ENCODE measurements at regions not wholly inside any gene's neighbourhood (a gene's known extent, or its start where the extent isn't known, plus 50 kb on each side); places are given as distances from the start of the nearest gene placed in this dataset.

DNA sequence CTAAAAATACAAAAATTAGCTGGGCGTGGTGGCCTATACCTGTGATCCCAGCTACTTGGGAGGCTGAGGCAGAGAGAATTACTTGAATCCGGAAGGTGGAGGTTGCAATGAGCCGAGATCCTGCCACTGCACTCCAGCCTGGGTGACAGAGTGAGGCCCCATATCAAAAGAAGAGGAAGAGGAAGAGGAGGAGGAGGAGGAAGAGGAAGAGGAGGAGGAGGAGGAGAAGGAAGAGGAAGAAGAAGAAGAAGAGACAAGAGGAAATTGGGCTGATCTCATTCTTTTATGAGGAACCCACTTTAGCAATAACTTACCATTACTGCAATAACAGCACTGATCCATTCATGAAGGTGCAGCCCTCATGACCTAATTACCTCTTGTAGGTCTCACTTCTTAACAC, 138.9 kb upstream of the GIMD1 start:
- Histone ChIP-seq H3K27me3 (ENCODE audit: control insufficient read depth in 1 of 2, insufficient read depth in 2 of 2, low read length in 2 of 2) (peaks cover 0 to 3% of the 10 kb centered on the region in 2 donors), H3K9ac (ENCODE audit: low read depth in 1 of 2, low read length in 2 of 2) (no peak overlapping the region), H3K27ac (ENCODE audit: low read depth, low read length) (no peak overlapping the region), H3K36me3 (ENCODE audit: control insufficient read depth in 1 of 2, insufficient read depth in 2 of 2, low read length in 2 of 2) (no peaks in the 10 kb centered on the region), H3K9me3 (ENCODE audit: control insufficient read depth in 1 of 2, low read length in 2 of 2) (no peaks in the 10 kb centered on the region), H3K4me1 (ENCODE audit: control insufficient read depth in 1 of 2, insufficient read depth in 2 of 2, low read length in 2 of 2) (no peaks in the 10 kb centered on the region), H3K4me3 (ENCODE audit: low read depth in 1 of 2, low read length in 2 of 2) (no peak overlapping the region)

DNA sequence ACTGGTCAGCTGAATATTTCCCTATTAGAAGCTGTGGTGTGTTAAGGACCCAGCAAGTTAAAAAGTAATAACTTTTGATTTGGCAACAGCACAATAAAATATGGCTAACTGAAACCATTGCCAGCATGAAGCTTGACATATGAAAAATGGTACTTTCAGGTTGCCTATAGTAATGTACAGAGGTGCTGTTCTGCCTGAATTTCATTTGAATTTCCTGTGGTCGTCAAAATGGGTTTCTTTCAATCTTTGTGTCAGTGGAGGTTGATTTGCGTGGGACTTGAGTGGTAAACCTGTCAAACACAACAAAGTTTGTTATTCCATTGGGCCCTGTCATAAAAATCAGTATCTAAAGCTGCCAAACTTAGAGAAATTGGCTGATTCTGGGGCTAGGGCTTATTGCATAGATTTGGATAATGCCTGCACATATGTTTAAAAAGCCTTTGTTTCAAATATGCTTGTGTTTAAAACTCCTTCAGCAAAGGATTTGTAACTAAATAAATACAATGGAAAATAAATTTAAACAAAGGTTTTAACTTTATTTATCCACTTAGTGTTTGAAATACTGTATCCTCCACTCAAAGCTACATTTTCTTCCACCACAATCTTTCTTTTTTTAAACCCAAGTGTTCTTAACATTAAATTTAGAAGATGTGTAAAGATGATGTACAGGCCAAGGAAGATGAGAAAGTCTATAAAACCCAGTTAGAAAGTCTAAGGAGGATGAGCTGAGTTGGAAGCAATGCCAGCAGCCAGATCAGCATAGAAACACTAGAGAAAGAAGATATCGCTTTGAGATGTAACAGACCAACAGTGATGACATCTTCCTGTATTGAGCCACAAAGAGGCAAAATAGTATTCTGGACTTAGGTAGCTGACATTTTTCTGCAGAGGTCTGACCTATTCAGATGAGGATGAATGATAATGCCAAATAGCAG, 134.8 kb upstream of the GIMD1 start:
- no peaks in the 10 kb centered on the region for H3K4me1 ChIP-seq (ENCODE audit: control insufficient read depth in 1 of 2, insufficient read depth in 2 of 2, low read length in 2 of 2)
- peaks cover 0 to 3% of the 10 kb centered on the region in 2 donors for H3K27me3 ChIP-seq (ENCODE audit: control insufficient read depth in 1 of 2, insufficient read depth in 2 of 2, low read length in 2 of 2)
- H3K9me3 ChIP-seq (ENCODE audit: control insufficient read depth in 1 of 2, low read length in 2 of 2), result no peaks in the 10 kb centered on the region
- no peak overlapping the region for H3K4me3 ChIP-seq (ENCODE audit: low read depth in 1 of 2, low read length in 2 of 2)
- H3K27ac ChIP-seq (ENCODE audit: low read depth, low read length), result no peak overlapping the region
- no peaks in the 10 kb centered on the region for H3K36me3 ChIP-seq (ENCODE audit: control insufficient read depth in 1 of 2, insufficient read depth in 2 of 2, low read length in 2 of 2)
- H3K9ac ChIP-seq (ENCODE audit: low read depth in 1 of 2, low read length in 2 of 2), result no peak overlapping the region

DNA sequence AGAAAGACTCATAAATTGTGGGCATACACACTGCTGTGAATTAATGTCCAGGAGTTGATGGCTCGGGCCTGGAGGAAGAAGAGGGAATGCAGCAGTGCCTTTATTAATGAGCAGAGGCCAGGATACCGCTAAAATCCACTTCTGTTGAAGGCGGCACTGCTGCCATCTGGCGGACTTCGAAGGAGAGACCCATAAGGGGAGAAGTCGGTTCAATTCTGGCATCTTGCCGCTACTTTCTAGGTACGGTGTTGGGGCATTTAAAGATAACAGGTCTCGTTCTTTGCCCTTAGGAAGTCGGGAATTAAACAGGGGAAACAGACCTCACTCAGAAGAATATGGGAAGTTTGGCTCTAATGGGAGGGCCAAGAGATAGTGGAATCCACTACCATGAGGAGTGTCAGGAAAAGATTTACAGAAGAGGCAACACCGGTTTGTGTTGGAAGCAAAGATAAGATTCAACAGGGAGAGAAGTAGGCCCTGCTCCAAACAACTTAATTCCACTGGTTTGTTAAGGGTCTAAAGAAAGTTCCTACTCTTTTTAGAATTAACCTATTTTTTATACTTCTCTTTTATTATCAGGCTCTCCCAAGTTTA, 133.6 kb upstream of the GIMD1 start:
- no peak overlapping the region for H3K4me3 ChIP-seq (ENCODE audit: low read depth in 1 of 2, low read length in 2 of 2)
- H3K9me3 ChIP-seq (ENCODE audit: control insufficient read depth in 1 of 2, low read length in 2 of 2), result no peaks in the 10 kb centered on the region
- H3K27ac ChIP-seq (ENCODE audit: low read depth, low read length), result no peak overlapping the region
- H3K4me1 ChIP-seq (ENCODE audit: control insufficient read depth in 1 of 2, insufficient read depth in 2 of 2, low read length in 2 of 2), result no peaks in the 10 kb centered on the region
- no peak overlapping the region for H3K9ac ChIP-seq (ENCODE audit: low read depth in 1 of 2, low read length in 2 of 2)
- no peaks in the 10 kb centered on the region for H3K36me3 ChIP-seq (ENCODE audit: control insufficient read depth in 1 of 2, insufficient read depth in 2 of 2, low read length in 2 of 2)
- peaks cover 0 to 3% of the 10 kb centered on the region in 2 donors for H3K27me3 ChIP-seq (ENCODE audit: control insufficient read depth in 1 of 2, insufficient read depth in 2 of 2, low read length in 2 of 2)

DNA sequence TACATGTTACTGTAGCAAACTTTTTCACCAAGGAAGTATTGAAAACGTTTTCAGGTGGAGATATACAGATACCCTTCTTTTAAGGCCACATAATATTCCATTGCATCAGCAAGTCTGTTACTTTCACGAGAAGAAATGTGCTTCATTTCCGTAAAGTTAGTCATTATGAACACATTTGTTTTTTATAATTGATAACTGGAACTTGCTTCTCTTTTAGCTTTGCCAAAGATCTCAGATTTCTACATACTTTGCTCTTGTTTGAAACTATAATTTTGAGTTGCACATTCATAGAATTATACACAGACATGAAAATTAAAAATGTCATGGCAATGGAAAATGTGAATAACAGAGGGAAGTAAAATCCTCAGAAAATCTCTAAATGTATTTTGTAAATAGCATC, 128.7 kb upstream of the GIMD1 start:
- no peaks in the 10 kb centered on the region for H3K27me3 ChIP-seq (ENCODE audit: control insufficient read depth in 1 of 2, insufficient read depth in 2 of 2, low read length in 2 of 2)

DNA sequence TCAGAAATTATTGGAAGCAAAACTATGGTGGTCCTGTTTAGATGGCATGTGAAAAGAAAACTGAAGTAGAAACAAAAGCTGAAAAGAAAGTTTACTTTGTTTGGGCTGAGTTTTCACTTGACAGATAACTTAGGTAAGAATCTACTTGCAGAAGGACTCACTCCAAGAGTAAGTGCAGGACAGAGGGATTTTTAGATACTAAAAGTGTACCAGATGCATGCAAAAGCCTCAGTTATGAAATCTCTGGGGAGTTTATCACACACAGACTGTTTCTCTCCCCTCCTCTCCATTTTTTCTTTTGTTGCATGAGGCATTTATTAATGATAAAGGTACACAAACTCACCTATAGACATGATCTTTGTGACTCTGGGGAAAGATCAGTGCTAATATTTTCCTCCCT, 127.5 kb upstream of the GIMD1 start:
- Histone ChIP-seq H3K4me3 (ENCODE audit: low read depth in 1 of 2, low read length in 2 of 2) (no peak overlapping the region), H3K27ac (ENCODE audit: low read depth, low read length) (no peak overlapping the region), H3K9me3 (ENCODE audit: control insufficient read depth in 1 of 2, low read length in 2 of 2) (no peaks in the 10 kb centered on the region), H3K36me3 (ENCODE audit: control insufficient read depth in 1 of 2, insufficient read depth in 2 of 2, low read length in 2 of 2) (no peaks in the 10 kb centered on the region), H3K27me3 (ENCODE audit: control insufficient read depth in 1 of 2, insufficient read depth in 2 of 2, low read length in 2 of 2) (no peaks in the 10 kb centered on the region), H3K4me1 (ENCODE audit: control insufficient read depth in 1 of 2, insufficient read depth in 2 of 2, low read length in 2 of 2) (no peaks in the 10 kb centered on the region), H3K9ac (ENCODE audit: low read depth in 1 of 2, low read length in 2 of 2) (no peak overlapping the region)

More for the DNA sequence above, 128.7 kb upstream of the GIMD1 start:
- Histone ChIP-seq H3K4me3 (ENCODE audit: low read depth in 1 of 2, low read length in 2 of 2) (no peak overlapping the region), H3K36me3 (ENCODE audit: control insufficient read depth in 1 of 2, insufficient read depth in 2 of 2, low read length in 2 of 2) (no peaks in the 10 kb centered on the region), H3K9me3 (ENCODE audit: control insufficient read depth in 1 of 2, low read length in 2 of 2) (no peaks in the 10 kb centered on the region), H3K9ac (ENCODE audit: low read depth in 1 of 2, low read length in 2 of 2) (no peak overlapping the region), H3K4me1 (ENCODE audit: control insufficient read depth in 1 of 2, insufficient read depth in 2 of 2, low read length in 2 of 2) (no peaks in the 10 kb centered on the region), H3K27ac (ENCODE audit: low read depth, low read length) (no peak overlapping the region)

DNA sequence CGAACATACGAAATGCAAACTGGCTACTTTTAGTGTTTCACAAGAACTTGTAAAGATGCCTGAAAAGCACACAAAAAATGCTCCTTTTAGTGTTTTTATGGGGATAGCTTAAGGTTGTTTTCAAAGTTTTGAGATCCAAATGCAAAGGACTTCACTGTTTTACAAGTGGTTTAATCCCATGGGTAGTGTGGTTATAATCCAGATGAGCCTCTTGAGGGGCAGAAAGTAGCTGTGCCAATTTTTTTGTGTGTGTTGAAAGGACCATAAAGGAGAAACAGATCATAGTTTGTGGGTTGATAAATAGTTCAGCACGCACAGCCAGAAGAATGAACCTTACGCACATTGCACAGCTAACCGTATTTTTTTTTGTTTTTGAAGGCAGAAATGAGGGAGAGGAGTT, 126.9 kb upstream of the GIMD1 start:
- Histone ChIP-seq H3K9me3 (ENCODE audit: control insufficient read depth in 1 of 2, low read length in 2 of 2) (no peaks in the 10 kb centered on the region), H3K9ac (ENCODE audit: low read depth in 1 of 2, low read length in 2 of 2) (no peak overlapping the region), H3K36me3 (ENCODE audit: control insufficient read depth in 1 of 2, insufficient read depth in 2 of 2, low read length in 2 of 2) (no peaks in the 10 kb centered on the region), H3K4me1 (ENCODE audit: control insufficient read depth in 1 of 2, insufficient read depth in 2 of 2, low read length in 2 of 2) (no peaks in the 10 kb centered on the region), H3K27me3 (ENCODE audit: control insufficient read depth in 1 of 2, insufficient read depth in 2 of 2, low read length in 2 of 2) (no peaks in the 10 kb centered on the region), H3K4me3 (ENCODE audit: low read depth in 1 of 2, low read length in 2 of 2) (no peak overlapping the region), H3K27ac (ENCODE audit: low read depth, low read length) (no peak overlapping the region)

DNA sequence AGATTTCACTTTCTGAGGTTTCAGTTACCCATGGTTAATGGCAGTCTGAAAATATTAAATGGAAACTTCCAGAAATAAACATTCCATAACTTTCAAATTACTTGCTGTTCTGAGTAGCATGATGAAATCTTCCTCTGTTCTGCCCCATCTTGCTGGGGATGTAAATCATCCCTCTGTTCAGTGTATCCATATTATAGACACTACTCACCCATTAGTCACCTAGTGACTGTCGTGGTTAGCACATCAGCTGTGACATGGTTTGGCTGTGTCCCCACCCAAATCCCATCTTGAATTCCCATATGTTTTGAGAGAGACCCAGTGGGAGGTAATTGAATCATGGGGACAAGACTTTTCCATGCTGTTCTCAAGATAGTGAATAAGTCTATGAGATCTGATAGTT, 125.5 kb upstream of the GIMD1 start:
- Histone ChIP-seq H3K4me3 (ENCODE audit: low read depth in 1 of 2, low read length in 2 of 2) (no peak overlapping the region), H3K27ac (ENCODE audit: low read depth, low read length) (no peak overlapping the region), H3K9ac (ENCODE audit: low read depth in 1 of 2, low read length in 2 of 2) (no peak overlapping the region), H3K9me3 (ENCODE audit: control insufficient read depth in 1 of 2, low read length in 2 of 2) (no peaks in the 10 kb centered on the region), H3K27me3 (ENCODE audit: control insufficient read depth in 1 of 2, insufficient read depth in 2 of 2, low read length in 2 of 2) (no peaks in the 10 kb centered on the region), H3K4me1 (ENCODE audit: control insufficient read depth in 1 of 2, insufficient read depth in 2 of 2, low read length in 2 of 2) (no peaks in the 10 kb centered on the region), H3K36me3 (ENCODE audit: control insufficient read depth in 1 of 2, insufficient read depth in 2 of 2, low read length in 2 of 2) (no peaks in the 10 kb centered on the region)

DNA sequence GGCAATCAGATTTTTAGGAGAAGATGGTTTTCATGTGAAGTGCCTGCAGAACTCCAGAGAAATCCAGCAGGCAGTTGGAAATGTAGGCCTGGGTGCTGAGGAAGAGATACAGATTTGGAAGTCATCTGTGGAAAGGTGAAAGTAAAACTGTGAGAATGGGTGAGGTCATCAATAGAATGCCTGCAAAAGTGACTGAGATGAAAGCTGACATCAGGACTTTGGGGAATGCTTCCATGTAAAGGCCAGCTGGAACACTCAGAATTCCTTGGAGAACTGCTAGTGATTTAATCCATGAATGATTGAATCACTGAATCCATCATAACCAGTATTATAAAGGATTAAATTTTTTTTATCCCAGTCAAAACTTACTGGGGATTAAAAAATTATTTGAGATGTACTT, 124.5 kb upstream of the GIMD1 start:
- H3K4me3 ChIP-seq (ENCODE audit: low read depth in 1 of 2, low read length in 2 of 2), result no peak overlapping the region
- no peak overlapping the region for H3K27ac ChIP-seq (ENCODE audit: low read depth, low read length)
- no peaks in the 10 kb centered on the region for H3K9me3 ChIP-seq (ENCODE audit: control insufficient read depth in 1 of 2, low read length in 2 of 2)
- no peaks in the 10 kb centered on the region for H3K36me3 ChIP-seq (ENCODE audit: control insufficient read depth in 1 of 2, insufficient read depth in 2 of 2, low read length in 2 of 2)
- no peaks in the 10 kb centered on the region for H3K4me1 ChIP-seq (ENCODE audit: control insufficient read depth in 1 of 2, insufficient read depth in 2 of 2, low read length in 2 of 2)
- no peaks in the 10 kb centered on the region for H3K27me3 ChIP-seq (ENCODE audit: control insufficient read depth in 1 of 2, insufficient read depth in 2 of 2, low read length in 2 of 2)
- H3K9ac ChIP-seq (ENCODE audit: low read depth in 1 of 2, low read length in 2 of 2), result no peak overlapping the region

DNA sequence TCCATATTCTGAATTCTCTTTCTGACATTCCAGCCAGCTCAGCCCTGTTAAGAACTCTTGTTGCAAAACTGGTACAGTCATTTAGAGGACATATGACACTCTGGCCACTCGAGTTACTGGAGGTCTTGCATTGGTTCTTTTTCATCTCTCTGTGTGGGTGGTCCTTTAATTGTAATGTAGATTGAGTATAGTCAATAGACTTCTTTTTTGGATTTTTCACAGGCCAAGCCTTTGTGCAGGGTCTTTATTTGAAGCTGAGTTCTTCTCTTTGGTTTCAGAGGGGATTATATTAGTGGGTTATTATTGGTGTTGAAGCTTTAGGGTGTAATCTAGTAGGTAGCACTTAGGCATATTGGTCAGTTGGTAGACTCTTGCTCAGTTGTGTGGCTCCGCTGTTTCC, 118.0 kb upstream of the GIMD1 start:
- H3K36me3 ChIP-seq (ENCODE audit: control insufficient read depth in 1 of 2, insufficient read depth in 2 of 2, low read length in 2 of 2), result no peaks in the 10 kb centered on the region
- no peak overlapping the region for H3K27ac ChIP-seq (ENCODE audit: low read depth, low read length)
- H3K4me3 ChIP-seq (ENCODE audit: low read depth in 1 of 2, low read length in 2 of 2), result no peak overlapping the region
- no peaks in the 10 kb centered on the region for H3K27me3 ChIP-seq (ENCODE audit: control insufficient read depth in 1 of 2, insufficient read depth in 2 of 2, low read length in 2 of 2)
- H3K9ac ChIP-seq (ENCODE audit: low read depth in 1 of 2, low read length in 2 of 2), result no peak overlapping the region
- H3K9me3 ChIP-seq (ENCODE audit: control insufficient read depth in 1 of 2, low read length in 2 of 2), result peaks cover 0 to 2% of the 10 kb centered on the region in 2 donors
- H3K4me1 ChIP-seq (ENCODE audit: control insufficient read depth in 1 of 2, insufficient read depth in 2 of 2, low read length in 2 of 2), result no peaks in the 10 kb centered on the region

DNA sequence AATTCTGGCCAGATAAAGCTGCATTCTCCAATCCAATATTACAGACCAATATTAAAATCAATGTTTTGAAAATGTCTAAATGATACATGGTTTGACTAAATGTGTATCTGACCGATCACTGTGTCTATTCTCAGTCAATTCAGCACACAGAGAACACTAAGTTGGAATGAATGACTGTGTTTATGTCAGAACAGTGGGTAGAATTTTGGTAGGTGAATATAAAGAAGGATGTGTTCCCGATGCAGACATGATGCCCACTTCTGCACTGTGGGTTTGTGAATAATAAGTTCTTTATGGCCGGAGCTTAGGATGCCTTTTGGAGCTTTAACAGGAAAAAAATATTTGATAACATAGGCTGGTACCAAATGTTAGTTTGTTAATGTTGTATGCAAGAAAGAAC, 113.2 kb upstream of the GIMD1 start:
- H3K36me3 ChIP-seq (ENCODE audit: control insufficient read depth in 1 of 2, insufficient read depth in 2 of 2, low read length in 2 of 2), result no peaks in the 10 kb centered on the region
- no peaks in the 10 kb centered on the region for H3K4me1 ChIP-seq (ENCODE audit: control insufficient read depth in 1 of 2, insufficient read depth in 2 of 2, low read length in 2 of 2)
- H3K9me3 ChIP-seq (ENCODE audit: control insufficient read depth in 1 of 2, low read length in 2 of 2), result peaks cover 0 to 2% of the 10 kb centered on the region in 2 donors
- H3K9ac ChIP-seq (ENCODE audit: low read depth in 1 of 2, low read length in 2 of 2), result no peak overlapping the region
- H3K27me3 ChIP-seq (ENCODE audit: control insufficient read depth in 1 of 2, insufficient read depth in 2 of 2, low read length in 2 of 2), result no peaks in the 10 kb centered on the region
- no peak overlapping the region for H3K4me3 ChIP-seq (ENCODE audit: low read depth in 1 of 2, low read length in 2 of 2)
- no peak overlapping the region for H3K27ac ChIP-seq (ENCODE audit: low read depth, low read length)

Measured in duodenal mucosa (tissue), 2 donors.